OCI-LY3 (cell line): ENCODE measurements at regions not wholly inside any gene's neighbourhood (a gene's known extent, or its start where the extent isn't known, plus 50 kb on each side); places are given as distances from the start of the nearest gene placed in this dataset.

Experiments used
- EZH2phosphoT487 ChIP-seq: fragments of 200-600 bp; shearing (Covaris generic); IDR thresholded peaks from 2 replicates; pipeline ENCODE4 v1.6.1; 2018; ENCODE audit warnings: antibody characterized with exemption, mixed run types, low read depth
- TF ChIP-seq, protein P1 (sequence below): fragments of 200-600, 300-600 bp; sonication (generic); IDR thresholded peaks from 2 replicates; pipeline ENCODE4 v1.5.1; 2014; ENCODE audit warnings: antibody characterized with exemption, low read length, low read depth

DNA sequence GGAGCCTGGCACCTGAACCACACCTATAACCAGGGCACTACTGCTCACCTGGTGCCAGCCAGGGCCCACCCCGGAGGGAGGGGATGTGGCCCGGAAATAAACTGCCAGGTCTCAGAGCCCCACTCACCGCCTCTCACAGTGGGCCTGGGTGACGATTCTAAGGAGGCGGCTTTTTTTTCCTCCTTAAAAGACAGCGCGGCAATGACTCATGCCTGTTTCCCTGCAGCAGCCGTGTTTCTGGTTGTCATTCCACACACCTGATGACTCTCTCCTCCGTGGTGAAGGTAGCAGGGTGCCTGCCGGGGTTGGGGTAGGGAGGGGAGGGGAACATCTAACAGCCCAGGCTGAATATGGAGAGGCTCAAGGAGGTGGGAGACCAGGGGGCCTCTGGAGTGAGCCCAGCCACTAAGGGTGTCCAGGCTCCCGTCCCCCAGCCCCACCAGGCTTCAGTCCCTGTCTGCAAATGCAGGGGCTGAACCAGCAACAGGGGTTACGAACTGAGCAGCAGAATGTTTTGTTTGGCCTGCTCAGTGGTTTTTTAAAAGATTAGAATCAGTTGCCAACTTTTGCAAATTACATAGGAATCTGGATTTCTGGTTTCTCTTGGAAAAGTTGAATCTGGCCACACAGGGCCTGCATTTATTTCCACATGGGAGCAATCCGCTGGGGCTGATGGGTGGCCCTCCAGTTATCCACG lies 127.3 kb upstream of the LINGO1 start:
- TF ChIP-seq, protein P1, sequence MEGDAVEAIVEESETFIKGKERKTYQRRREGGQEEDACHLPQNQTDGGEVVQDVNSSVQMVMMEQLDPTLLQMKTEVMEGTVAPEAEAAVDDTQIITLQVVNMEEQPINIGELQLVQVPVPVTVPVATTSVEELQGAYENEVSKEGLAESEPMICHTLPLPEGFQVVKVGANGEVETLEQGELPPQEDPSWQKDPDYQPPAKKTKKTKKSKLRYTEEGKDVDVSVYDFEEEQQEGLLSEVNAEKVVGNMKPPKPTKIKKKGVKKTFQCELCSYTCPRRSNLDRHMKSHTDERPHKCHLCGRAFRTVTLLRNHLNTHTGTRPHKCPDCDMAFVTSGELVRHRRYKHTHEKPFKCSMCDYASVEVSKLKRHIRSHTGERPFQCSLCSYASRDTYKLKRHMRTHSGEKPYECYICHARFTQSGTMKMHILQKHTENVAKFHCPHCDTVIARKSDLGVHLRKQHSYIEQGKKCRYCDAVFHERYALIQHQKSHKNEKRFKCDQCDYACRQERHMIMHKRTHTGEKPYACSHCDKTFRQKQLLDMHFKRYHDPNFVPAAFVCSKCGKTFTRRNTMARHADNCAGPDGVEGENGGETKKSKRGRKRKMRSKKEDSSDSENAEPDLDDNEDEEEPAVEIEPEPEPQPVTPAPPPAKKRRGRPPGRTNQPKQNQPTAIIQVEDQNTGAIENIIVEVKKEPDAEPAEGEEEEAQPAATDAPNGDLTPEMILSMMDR, result no peak
- TF ChIP-seq EZH2phosphoT487, result no peak
